Heart left ventricle (tissue), 13 donors: ENCODE measurements at regions not wholly inside any gene's neighbourhood (a gene's known extent, or its start where the extent isn't known, plus 50 kb on each side); places are given as distances from the start of the nearest gene placed in this dataset.

Source experiments
- POLR2A ChIP-seq, 2 donors: fragments of 450-650 bp; IDR thresholded peaks; one replicate each; pipeline ENCODE4 v1.6.1; 2017; ENCODE audit warnings: antibody characterized with exemption in 2 of 2, mild to moderate bottlenecking in 2 of 2, moderate library complexity in 2 of 2
- TF ChIP-seq, protein P1 (sequence below), 12 donors: fragments of 200-600 bp; sonication (generic) in 4 of 12; IDR thresholded peaks; one replicate each; pipeline versions ENCODE4 v1.5.0 to v1.8.0; 2018 to 2022; ENCODE audit warnings: antibody characterized with exemption in 12 of 12, mild to moderate bottlenecking in 5 of 12
- donor health status: ischemic (EF 13 %, LVEDD 7.1; RV severe dilation, severe dysfunction).
- donor health status: DM: no; HTN: yes; CAD: no.
- donor health status: DM: no; HTN: no; CAD: no.
- donor health status: ischemic (EF 25% LVEDD 6.9; RV normal size, moderate dysfunction).
- donor health status: ischemic (EF 25% LVEDD 5.7; RV mildly dilated, moderate dysfunction).
- donor health status: ischemic (EF 35%, LVEDD 5.7; RV mildly dilated, moderate dysfunction).
- donor health status: nonischemic (EF 11% LVEDD 7.7; RV severe dilation, severe dysfunction).
- donor health status: DM: yes; HTN: yes; CAD: no.
- donor health status: PGD.
- donor health status: ischemic (EF 29% LVEDD 5.4; RV normal size, mild dysfunction).
- donor health status: nonischemic (EF 23%, LVEDD 6.1; RV moderate dilation, normal function).

DNA sequence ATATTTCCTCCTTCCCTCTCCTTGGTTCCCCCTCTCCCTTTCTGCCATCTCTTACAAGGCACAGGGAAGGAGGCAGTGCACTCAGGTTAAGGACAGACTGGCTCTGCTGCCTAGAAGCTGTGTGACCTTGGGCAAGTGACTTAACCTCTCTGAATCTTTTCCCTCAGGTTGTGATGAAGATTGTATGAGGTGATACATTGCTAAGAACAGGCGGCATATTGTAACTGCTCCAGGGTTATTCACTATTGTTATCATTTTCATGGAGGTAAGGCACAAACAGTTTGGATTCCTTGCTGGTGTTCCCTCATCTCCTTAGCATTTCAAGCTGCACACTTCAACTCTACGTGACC, 126.6 kb upstream of the CXCR4 start:
- TF ChIP-seq, protein P1, sequence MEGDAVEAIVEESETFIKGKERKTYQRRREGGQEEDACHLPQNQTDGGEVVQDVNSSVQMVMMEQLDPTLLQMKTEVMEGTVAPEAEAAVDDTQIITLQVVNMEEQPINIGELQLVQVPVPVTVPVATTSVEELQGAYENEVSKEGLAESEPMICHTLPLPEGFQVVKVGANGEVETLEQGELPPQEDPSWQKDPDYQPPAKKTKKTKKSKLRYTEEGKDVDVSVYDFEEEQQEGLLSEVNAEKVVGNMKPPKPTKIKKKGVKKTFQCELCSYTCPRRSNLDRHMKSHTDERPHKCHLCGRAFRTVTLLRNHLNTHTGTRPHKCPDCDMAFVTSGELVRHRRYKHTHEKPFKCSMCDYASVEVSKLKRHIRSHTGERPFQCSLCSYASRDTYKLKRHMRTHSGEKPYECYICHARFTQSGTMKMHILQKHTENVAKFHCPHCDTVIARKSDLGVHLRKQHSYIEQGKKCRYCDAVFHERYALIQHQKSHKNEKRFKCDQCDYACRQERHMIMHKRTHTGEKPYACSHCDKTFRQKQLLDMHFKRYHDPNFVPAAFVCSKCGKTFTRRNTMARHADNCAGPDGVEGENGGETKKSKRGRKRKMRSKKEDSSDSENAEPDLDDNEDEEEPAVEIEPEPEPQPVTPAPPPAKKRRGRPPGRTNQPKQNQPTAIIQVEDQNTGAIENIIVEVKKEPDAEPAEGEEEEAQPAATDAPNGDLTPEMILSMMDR (IDR thresholded peaks at IDR 0.05): no peak
- no peak for TF ChIP-seq POLR2A (IDR thresholded peaks at IDR 0.05)
